Panc1 (cell line): ENCODE measurements at regions not wholly inside any gene's neighbourhood (a gene's known extent, or its start where the extent isn't known, plus 50 kb on each side); places are given as distances from the start of the nearest gene placed in this dataset.

Source experiments
- ATAC-seq: fragments of 200-7000 bp; cut with Tn5 transposase; 2 replicates; pipeline ENCODE4 v1.9.1; 2020; ENCODE audit warnings: mild to moderate bottlenecking, moderate library complexity
- BruUV-seq: library from RNA; stranded (reverse); fragments of 400-500 nt; replicated peaks from 2 replicates; lab custom pipeline; 2021; lab: Mats Ljungman, UMichigan
- CTCF ChIA-PET: fragments of 300-600 bp; sonication (Branson Sonifier 250); formaldehyde crosslinking; loops from one replicate; lab custom pipeline; 2022; ENCODE audit warnings: antibody characterized with exemption; lab: Charles Lee
- POLR2A ChIA-PET: fragments of 300-600 bp; sonication (Branson Sonifier 250); formaldehyde crosslinking; loops from one replicate; lab custom pipeline; 2022; ENCODE audit warnings: antibody characterized with exemption; lab: Charles Lee
- DNase-seq: peaks from one replicate; pipeline ENCODE4 v3.0.0-alpha.2; 2010; ENCODE audit warnings: low read depth, low spot score
- H3K27ac ChIP-seq: 2 replicates; pipeline ENCODE4 v1.5.1; 2011; ENCODE audit warnings: mild to moderate bottlenecking, low read length, inconsistent platforms
- H3K27me3 ChIP-seq: fragments of 200-500 bp; sonication (Bioruptor generic); 2 replicates; pipeline ENCODE4 v1.6.0; 2014; ENCODE audit warnings: low read length, inconsistent platforms; ENCODE audit not compliant: control insufficient read depth, insufficient read depth
- H3K36me3 ChIP-seq: fragments of 200-500 bp; sonication (Bioruptor generic); 2 replicates; pipeline ENCODE4 v1.5.1; 2014; ENCODE audit warnings: inconsistent platforms, mild to moderate bottlenecking, low read length, moderate library complexity; ENCODE audit not compliant: control insufficient read depth, insufficient read depth
- H3K4me1 ChIP-seq: 2 replicates; pipeline ENCODE4 v1.5.1; 2011; ENCODE audit warnings: inconsistent platforms, mild to moderate bottlenecking, low read length, moderate library complexity; ENCODE audit not compliant: control insufficient read depth, insufficient read depth
- H3K4me3 ChIP-seq, 2 experiments: 2 replicates each; pipeline ENCODE4 v1.5.1; 2011 to 2012; ENCODE audit warnings: low read depth in 2 of 2, low read length in 2 of 2, mild to moderate bottlenecking in 2 of 2, inconsistent platforms in 1 of 2, moderate library complexity in 1 of 2
- H3K9me3 ChIP-seq: fragments of 200-500 bp; sonication (Bioruptor generic); 2 replicates; pipeline ENCODE4 v1.5.1; 2014; ENCODE audit warnings: low read depth, mild to moderate bottlenecking, inconsistent platforms, low read length, moderate library complexity; ENCODE audit not compliant: control insufficient read depth, insufficient read depth
- CTCF ChIP-seq: fragments of 450-650 bp; IDR thresholded peaks from 2 replicates; pipeline ENCODE4 v1.5.1; 2017; ENCODE audit warnings: mild to moderate bottlenecking
- POLR2AphosphoS5 ChIP-seq: IDR thresholded peaks from 2 replicates; pipeline ENCODE4 v1.6.1; 2012; ENCODE audit warnings: mild to moderate bottlenecking, low read depth, low read length, moderate library complexity
- REST ChIP-seq, 2 experiments: IDR thresholded peaks; 2 replicates each; pipeline ENCODE4 v1.6.1; 2011 to 2012; ENCODE audit warnings: low read depth in 2 of 2, control low read depth in 1 of 2, low read length in 1 of 2, mild to moderate bottlenecking in 1 of 2, moderate library complexity in 1 of 2; ENCODE audit not compliant: insufficient read depth in 1 of 2
- SIN3A ChIP-seq: IDR thresholded peaks from 2 replicates; pipeline ENCODE4 v1.6.1; 2012; ENCODE audit warnings: low read depth, mild to moderate bottlenecking, low read length, moderate library complexity, borderline replicate concordance; ENCODE audit not compliant: insufficient read depth
- TCF7L2 ChIP-seq: IDR thresholded peaks from 2 replicates; pipeline ENCODE4 v1.6.1; 2011; ENCODE audit warnings: mild to moderate bottlenecking, low read depth, low read length, inconsistent platforms
- in situ Hi-C: cut with HindIII; loops from 2 replicates; pipeline ENCODE4 v1.10.0; 2016; ENCODE audit warnings: low sequenced_read_pairs, low pct_unique_long_range_greater_than_20kb
- intact Hi-C: fragments of 100-400 bp; cut with micrococcal nuclease; formaldehyde crosslinking; loops from one replicate; pipeline ENCODE4 v1.10.0; 2022; ENCODE audit not compliant: unreplicated experiment

- in situ Hi-C loops (no loop called here), intact Hi-C loops (no loop called here)
- ChIA-PET POLR2A (no interaction called here), CTCF (no interaction called here)
- DNase-seq (no peak), ATAC-seq (no peak)
- TF ChIP-seq SIN3A (no peak), POLR2AphosphoS5 (no peak), CTCF (no peak), REST (IDR thresholded peaks at IDR 0.05; ENCODE audit: insufficient read depth in 1 of 2, low read depth in 2 of 2, low read length in 1 of 2) (no peak), TCF7L2 (no peak)
- no peaks in the 10 kb centered on the region for H3K27me3 ChIP-seq
- no peaks in the 10 kb centered on the region for H3K36me3 ChIP-seq
- no peaks in the 10 kb centered on the region for H3K9me3 ChIP-seq
- H3K27ac ChIP-seq: no peak overlapping the region
- BruUV-seq: no TSS peak
- no peak overlapping the region for H3K4me3 ChIP-seq
- H3K4me1 ChIP-seq: no peaks in the 10 kb centered on the region
Measured at GRCh38 chr10:3516923-3517255, 268.1 kb downstream of the KLF6 start.

GRCh38 chr10:3516234-3516922, 268.6 kb downstream of the KLF6 start:
- H3K27me3 ChIP-seq: no peaks in the 10 kb centered on the region
- in situ Hi-C loops: no loop called here
- ATAC-seq (no peak), DNase-seq (no peak)
- no peaks in the 10 kb centered on the region for H3K36me3 ChIP-seq
- H3K9me3 ChIP-seq: no peaks in the 10 kb centered on the region
- no TSS peak for BruUV-seq
- CTCF ChIA-PET: no interaction called here
- no peaks in the 10 kb centered on the region for H3K4me1 ChIP-seq
- no peak for TF ChIP-seq SIN3A
- no peak for TF ChIP-seq POLR2AphosphoS5
- no peak for TF ChIP-seq TCF7L2
- no peak for TF ChIP-seq CTCF
- TF ChIP-seq REST (IDR thresholded peaks at IDR 0.05; ENCODE audit: insufficient read depth in 1 of 2, low read depth in 2 of 2, low read length in 1 of 2): no peak
- intact Hi-C loops: no loop called here
- H3K4me3 ChIP-seq: no peak overlapping the region
- POLR2A ChIA-PET: no interaction called here
- no peak overlapping the region for H3K27ac ChIP-seq
